ENCODE measurements at regions not wholly inside any gene's neighbourhood (a gene's known extent, or its start where the extent isn't known, plus 50 kb on each side); places are given as distances from the start of the nearest gene placed in this dataset.

- Histone ChIP-seq H3K4me3 (ENCODE audit: low read depth, low read length) (no peak overlapping the region), H3K36me3 (replicated peaks) (no peaks in the 10 kb centered on the region), H3K27me3 (replicated peaks) (no peaks in the 10 kb centered on the region), H3K27ac (no peak overlapping the region)
- TF ChIP-seq, protein P1, sequence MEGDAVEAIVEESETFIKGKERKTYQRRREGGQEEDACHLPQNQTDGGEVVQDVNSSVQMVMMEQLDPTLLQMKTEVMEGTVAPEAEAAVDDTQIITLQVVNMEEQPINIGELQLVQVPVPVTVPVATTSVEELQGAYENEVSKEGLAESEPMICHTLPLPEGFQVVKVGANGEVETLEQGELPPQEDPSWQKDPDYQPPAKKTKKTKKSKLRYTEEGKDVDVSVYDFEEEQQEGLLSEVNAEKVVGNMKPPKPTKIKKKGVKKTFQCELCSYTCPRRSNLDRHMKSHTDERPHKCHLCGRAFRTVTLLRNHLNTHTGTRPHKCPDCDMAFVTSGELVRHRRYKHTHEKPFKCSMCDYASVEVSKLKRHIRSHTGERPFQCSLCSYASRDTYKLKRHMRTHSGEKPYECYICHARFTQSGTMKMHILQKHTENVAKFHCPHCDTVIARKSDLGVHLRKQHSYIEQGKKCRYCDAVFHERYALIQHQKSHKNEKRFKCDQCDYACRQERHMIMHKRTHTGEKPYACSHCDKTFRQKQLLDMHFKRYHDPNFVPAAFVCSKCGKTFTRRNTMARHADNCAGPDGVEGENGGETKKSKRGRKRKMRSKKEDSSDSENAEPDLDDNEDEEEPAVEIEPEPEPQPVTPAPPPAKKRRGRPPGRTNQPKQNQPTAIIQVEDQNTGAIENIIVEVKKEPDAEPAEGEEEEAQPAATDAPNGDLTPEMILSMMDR (IDR thresholded peaks at IDR 0.05; ENCODE audit: low read depth, low read length, missing control alignments) = no peak
- in situ Hi-C loops (cut with HindIII; ENCODE audit: low pct_ligation_motif_present, low sequenced_read_pairs) = no loop called here
- no peak for DNase-seq
Measured at GRCh38 chr14:43039881-43040280, 1433.2 kb downstream of the LRFN5 start.

GRCh38 chr14:43031598-43031997, 1424.9 kb downstream of the LRFN5 start:
- in situ Hi-C loops (cut with HindIII; ENCODE audit: low pct_ligation_motif_present, low sequenced_read_pairs) = no loop called here
- TF ChIP-seq, protein P1 (IDR thresholded peaks at IDR 0.05; ENCODE audit: low read depth, low read length, missing control alignments) = no peak
- no peak for DNase-seq

DNA sequence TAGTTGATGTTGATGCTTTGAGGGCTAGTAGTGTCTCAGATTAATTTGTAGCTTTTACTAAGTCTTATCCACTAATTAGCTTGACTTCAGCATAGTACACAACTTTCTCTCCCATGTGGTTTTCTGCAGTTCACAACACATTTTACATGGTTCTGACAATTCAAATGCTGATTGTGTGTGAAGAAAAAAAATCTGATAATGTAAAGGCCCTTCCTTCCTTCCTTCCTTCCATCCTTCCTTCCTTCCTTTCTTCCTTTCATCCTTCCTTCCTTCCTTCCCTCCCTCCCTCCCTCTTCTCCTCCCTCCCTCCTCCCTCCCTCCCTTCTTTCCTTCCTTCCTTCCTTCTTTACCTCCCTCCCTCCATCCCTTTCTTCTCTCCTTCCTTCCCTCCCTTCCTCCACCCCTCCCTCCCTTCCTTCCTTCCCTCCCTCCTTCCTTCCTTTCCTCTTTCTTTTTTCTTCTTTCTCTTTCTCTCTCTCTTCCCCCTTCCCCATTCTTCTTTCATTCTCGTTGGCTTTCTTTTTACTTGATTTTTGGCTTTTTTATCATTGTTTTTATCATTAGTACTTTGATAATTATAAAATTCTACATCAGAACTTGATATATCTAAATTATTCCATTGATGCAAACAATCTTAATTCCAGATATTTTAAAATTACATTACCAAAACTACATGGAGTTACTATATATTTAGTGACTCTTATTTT, 1415.6 kb downstream of the LRFN5 start:
- no peaks in the 10 kb centered on the region for H3K27me3 ChIP-seq (replicated peaks)
- TF ChIP-seq, protein P1 (IDR thresholded peaks at IDR 0.05; ENCODE audit: low read depth, low read length, missing control alignments) = no peak
- no peak overlapping the region for H3K27ac ChIP-seq
- no peaks in the 10 kb centered on the region for H3K36me3 ChIP-seq (replicated peaks)
- H3K4me3 ChIP-seq (ENCODE audit: low read depth, low read length) = no peak overlapping the region
- no peak for DNase-seq
- in situ Hi-C loops (cut with HindIII; ENCODE audit: low pct_ligation_motif_present, low sequenced_read_pairs) = no loop called here

More at GRCh38 chr14:43031598-43031997, 1424.9 kb downstream of the LRFN5 start:
- Histone ChIP-seq H3K27ac (no peak overlapping the region), H3K27me3 (replicated peaks) (no peaks in the 10 kb centered on the region), H3K36me3 (replicated peaks) (no peaks in the 10 kb centered on the region), H3K4me3 (ENCODE audit: low read depth, low read length) (no peak overlapping the region)

DNA sequence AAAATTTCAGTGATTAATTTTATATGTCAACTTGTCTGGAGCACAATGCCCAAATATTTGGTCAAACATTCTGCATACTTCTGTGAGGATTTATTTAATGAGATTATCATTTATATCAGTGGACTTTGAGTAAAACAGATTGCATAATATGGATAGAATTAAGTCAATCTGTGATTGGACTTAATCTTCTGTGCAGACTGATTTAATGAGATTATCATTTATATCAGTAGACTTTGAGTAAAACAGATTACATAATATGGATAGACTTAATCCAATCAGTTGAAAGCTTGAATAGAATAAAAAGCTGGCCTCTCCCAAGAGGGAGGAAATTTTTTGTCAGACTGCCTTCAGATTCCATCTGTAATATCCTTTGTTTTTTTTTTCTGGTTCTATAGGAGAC, 1413.2 kb downstream of the LRFN5 start:
- Histone ChIP-seq H3K27me3 (replicated peaks) (no peaks in the 10 kb centered on the region), H3K36me3 (replicated peaks) (no peaks in the 10 kb centered on the region), H3K4me3 (ENCODE audit: low read depth, low read length) (no peak overlapping the region), H3K27ac (no peak overlapping the region)
- no peak for DNase-seq
- TF ChIP-seq, protein P1 (IDR thresholded peaks at IDR 0.05; ENCODE audit: low read depth, low read length, missing control alignments) = no peak
- in situ Hi-C loops (cut with HindIII; ENCODE audit: low pct_ligation_motif_present, low sequenced_read_pairs) = no loop called here

- DNase-seq = no peak
- TF ChIP-seq, protein P1 (IDR thresholded peaks at IDR 0.05; ENCODE audit: low read depth, low read length, missing control alignments) = no peak
- H3K27ac ChIP-seq = no peak overlapping the region
- H3K4me3 ChIP-seq (ENCODE audit: low read depth, low read length) = no peak overlapping the region
- in situ Hi-C loops (cut with HindIII; ENCODE audit: low pct_ligation_motif_present, low sequenced_read_pairs) = no loop called here
- no peaks in the 10 kb centered on the region for H3K36me3 ChIP-seq (replicated peaks)
- no peaks in the 10 kb centered on the region for H3K27me3 ChIP-seq (replicated peaks)
Measured at GRCh38 chr14:43014338-43014737, 1407.7 kb downstream of the LRFN5 start.

- no peaks in the 10 kb centered on the region for H3K36me3 ChIP-seq (replicated peaks)
- in situ Hi-C loops (cut with HindIII; ENCODE audit: low pct_ligation_motif_present, low sequenced_read_pairs) = no loop called here
- no peak overlapping the region for H3K4me3 ChIP-seq (ENCODE audit: low read depth, low read length)
- TF ChIP-seq, protein P1 (IDR thresholded peaks at IDR 0.05; ENCODE audit: low read depth, low read length, missing control alignments) = no peak
- H3K27ac ChIP-seq = no peak overlapping the region
- DNase-seq = no peak
- H3K27me3 ChIP-seq (replicated peaks) = no peaks in the 10 kb centered on the region
Measured at GRCh38 chr14:43012817-43013216, 1406.1 kb downstream of the LRFN5 start.
